ENCODE measurements at regions not wholly inside any gene's neighbourhood (a gene's known extent, or its start where the extent isn't known, plus 50 kb on each side); places are given as distances from the start of the nearest gene placed in this dataset.
"Not testable (repeated sequence)": the region's sequence is repeated elsewhere in the genome, so short reads cannot be mapped to it uniquely, and the experiment has no call there.

DNA sequence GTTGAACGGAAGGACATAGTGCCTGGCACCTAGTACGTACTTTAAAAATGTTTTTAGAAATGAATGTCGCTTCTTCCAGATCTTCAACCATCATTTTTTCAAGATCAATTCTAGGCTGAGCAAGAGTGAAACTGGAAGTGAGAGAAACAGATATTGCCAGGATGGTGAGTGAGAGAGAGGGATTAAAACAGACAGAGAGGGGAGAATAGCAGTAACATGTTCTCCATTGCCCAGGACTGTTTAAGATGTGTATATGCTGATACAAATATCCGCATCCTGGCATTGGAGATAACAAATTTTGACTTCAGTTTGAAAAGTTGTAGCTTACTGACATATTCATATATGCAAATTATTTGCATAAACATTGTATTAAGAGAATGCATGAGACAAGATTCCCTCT is 1156.1 kb downstream of the TBL1XR1 start:
- no peak for DNase-seq

DNA sequence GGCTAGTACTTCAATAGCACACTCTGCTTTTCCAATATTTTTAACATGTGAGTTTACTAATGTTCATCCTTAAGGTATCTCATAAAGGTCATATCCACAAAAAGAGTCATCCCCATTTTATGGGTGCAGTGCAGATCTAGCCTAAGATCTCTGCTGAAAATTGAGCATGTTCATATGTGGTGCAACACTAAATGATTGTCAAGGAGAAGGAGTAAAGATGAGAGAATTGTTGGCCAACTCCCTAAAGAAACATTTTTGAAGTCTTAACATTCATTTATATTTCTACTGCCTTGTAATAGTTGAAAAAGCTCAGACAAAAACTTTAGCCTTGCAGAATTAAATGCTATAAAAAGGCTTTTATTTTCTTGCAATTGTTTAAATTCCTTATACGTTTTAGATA is 1159.6 kb downstream of the TBL1XR1 start:
- no peak for DNase-seq

- DNase-seq = no peak
Measured at GRCh38 chr3:176032043-176032442, 1165.2 kb downstream of the TBL1XR1 start.

DNA sequence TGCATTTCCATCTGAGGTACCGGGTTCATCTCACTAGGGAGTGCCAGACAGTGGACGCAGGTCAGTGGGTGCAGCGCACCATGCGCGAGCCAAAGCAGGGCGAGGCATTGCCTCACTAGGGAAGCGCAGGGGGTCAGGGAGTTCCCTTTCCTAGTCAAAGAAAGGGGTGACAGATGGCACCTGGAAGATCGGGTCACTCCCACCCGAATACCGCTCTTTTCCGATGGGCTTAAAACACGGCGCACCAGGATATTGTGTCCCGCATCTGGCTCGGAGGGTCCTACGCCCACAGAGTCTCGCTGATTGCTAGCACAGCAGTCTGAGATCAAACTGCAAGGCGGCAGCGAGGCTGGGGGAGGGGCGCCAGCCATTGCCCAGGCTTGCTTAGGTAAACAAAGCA is 1157.1 kb downstream of the NAALADL2 start:
- not testable (repeated sequence) for DNase-seq

- DNase-seq = not testable (repeated sequence)
Measured at GRCh38 chr3:176015228-176015627, 1156.1 kb downstream of the NAALADL2 start.

DNA sequence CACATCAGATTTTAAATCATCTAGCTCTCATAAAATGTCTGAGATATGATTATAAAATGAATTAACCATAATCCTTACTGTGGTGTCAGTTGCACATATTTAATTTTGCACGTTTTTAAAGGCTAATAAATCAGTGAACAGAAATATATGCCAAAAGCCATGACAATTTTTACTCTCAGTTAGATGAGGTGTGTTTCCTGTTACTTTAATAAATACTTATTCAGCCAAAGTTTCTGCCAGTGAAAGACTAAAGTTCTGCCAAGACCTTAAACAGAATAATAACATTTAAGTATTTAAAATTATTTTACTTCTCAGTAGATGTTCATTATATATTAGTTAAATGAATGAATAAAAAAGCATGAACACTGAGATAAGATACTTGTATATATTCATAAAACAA is 1150.1 kb downstream of the NAALADL2 start:
- DNase-seq = no peak

GRCh38 chr3:176005564-176005963 is 1146.4 kb downstream of the NAALADL2 start:
- DNase-seq = no peak

DNA sequence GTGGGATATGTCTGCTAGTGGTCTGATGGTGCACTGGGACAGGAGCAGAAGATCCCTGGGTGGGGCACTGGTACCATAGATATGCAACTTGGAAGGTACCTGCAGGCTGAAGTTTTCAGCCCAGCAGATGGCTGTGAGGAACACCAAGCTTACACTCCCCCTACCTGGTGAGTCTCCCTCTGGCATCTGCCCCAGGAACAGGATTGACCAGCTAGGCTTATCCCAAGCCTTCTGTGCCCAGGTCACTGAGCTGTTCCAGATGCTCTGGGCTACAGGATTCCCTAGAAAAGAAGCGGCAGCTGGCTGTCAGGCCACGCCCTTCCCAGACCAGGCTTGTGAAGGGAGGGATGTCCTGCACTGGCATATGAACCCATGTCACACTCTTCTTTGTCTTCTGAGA is 1130.0 kb downstream of the NAALADL2 start:
- DNase-seq = no peak

GRCh38 chr3:175988401-175988800 is 1129.3 kb downstream of the NAALADL2 start:
- DNase-seq = no peak

DNA sequence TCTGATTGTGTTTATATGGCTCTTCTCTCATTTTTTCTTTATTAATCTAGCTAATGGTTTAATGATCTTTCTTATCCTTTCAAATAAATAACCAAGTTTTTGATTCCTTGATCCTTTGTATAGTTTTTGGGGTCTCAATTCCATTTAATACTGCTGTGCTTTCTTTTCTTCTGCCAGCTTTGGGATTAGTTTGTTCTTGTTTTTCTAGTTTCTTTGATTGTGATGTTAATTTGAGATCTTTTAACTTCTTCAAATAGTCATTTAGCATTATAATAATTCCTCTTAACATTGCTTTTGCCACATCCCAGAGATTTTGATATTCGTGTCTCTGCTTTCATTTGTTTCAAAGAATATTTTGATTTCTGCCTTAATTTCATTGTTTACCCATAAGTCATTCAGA is 1126.6 kb downstream of the NAALADL2 start:
- no peak for DNase-seq

DNA sequence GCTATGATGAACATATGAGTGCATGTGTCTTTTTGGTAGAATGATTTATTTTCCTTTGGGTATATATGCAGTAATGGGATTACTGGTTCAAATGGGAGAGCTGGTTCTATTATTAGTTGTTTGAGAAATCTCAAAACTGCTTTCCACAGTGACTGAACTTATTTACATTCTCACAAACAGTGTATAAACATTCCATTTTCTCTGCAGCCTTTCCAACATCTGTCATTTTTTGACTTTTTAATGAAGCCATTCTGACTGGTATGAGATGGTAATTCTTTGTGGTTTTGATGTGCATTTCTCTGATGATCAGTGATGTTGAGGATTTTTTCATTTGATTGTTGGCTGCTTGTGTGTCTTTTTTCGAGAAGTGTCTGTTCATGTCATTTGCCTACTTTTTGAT is 1124.2 kb downstream of the NAALADL2 start:
- DNase-seq = no peak

- DNase-seq = peak; percentile 12
Measured at GRCh38 chr3:175980486-175981090, 1121.5 kb downstream of the NAALADL2 start.

DNA sequence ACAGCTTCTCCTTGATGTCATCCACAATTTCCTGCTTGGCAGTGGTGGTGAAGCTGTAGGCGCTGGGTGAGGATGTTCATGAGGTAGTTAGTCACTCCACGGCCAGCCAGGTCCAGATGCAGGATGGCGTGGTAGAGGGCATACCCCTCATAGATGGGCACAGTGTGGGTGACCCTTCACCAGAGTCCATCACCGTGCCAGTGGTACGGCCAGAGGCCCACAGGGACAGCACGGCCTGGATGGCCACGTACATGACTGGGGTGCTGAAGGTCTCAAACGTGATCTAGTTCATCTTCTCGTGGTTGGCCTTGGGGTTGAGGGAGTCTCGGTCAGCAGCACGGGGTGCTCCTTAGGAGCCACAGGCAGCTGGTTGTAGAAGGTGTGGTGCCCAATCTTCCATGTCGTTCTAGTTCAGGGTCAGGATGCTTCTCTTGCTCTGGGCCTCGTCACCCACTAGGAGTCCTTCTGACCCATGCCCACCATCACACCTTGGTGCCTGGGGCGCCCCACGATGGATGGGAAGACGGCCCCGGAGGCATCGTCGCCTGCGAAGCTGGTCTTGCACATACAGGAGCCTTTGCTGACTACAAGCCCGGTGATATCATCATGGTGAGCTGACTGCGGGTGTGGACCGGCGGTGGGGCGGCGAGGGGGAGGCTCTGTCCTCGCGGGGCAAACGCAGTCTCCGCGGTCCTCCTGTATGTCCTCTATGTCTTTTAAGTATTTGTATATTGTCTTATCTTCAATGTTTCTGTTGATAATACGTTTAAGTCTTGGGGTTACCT is 1119.0 kb downstream of the NAALADL2 start:
- DNase-seq = no peak

- DNase-seq = no peak
Measured at GRCh38 chr3:175969456-175969855, 1110.3 kb downstream of the NAALADL2 start.

- DNase-seq = no peak
Measured at GRCh38 chr3:175965036-175965435, 1105.9 kb downstream of the NAALADL2 start.

- no peak for DNase-seq
Measured at GRCh38 chr3:175957427-175957826, 1098.3 kb downstream of the NAALADL2 start.

GRCh38 chr3:175956964-175957363 is 1097.8 kb downstream of the NAALADL2 start:
- DNase-seq = no peak

DNA sequence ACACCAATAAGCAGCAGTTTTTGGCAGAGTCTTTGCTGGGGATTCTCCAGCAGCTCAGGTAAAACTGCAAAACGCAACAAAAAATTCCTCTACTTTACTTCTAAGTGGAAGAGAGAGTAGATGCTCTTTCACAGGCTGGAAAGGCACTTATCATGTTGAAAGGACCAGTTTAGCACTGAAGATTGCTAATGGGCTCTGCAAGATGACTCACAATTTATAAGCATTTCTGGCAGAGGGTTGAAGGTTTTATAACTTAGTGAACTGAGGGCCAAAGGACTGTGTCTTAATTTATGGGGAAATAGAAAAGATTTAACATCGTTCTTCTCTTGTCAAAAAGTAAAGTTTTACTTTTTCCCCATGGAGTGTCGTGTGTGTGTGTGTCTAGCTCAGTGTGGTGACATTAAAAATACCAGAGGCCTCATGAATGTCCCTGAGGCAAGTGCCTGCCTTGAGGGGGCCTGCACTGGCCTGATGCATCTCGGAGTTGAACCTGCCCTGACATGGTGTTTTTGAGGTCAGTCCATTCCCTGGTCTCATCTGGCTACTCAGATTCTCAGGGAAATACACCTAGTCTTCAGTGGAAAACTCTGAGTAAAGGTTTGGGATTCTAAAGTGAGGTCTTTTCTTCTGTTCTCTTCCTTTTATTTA is 1092.0 kb downstream of the NAALADL2 start:
- no peak for DNase-seq

GRCh38 chr3:175948041-175948440 is 1088.9 kb downstream of the NAALADL2 start:
- no peak for DNase-seq

DNA sequence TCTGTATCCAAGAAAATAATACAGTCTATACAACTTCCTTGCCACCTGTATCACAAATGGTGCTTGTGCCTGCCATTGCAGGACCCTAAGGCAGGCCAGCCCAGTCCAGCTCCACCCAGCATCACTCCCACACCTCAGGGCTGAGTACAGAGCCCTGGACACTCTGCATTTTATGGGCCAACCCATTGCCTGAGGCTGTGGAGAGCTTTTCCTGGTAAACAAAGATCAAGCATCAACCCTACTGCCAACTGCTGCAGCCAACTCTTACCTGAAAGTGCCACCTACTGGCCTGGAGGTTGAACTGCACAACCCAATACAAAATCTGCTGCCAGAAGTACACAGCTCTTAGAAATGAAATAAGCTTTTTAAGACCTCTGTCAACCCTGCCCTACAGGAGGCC is 1082.2 kb downstream of the NAALADL2 start:
- no peak for DNase-seq

GRCh38 chr3:175940881-175941280 is 1081.7 kb downstream of the NAALADL2 start:
- no peak for DNase-seq

DNA sequence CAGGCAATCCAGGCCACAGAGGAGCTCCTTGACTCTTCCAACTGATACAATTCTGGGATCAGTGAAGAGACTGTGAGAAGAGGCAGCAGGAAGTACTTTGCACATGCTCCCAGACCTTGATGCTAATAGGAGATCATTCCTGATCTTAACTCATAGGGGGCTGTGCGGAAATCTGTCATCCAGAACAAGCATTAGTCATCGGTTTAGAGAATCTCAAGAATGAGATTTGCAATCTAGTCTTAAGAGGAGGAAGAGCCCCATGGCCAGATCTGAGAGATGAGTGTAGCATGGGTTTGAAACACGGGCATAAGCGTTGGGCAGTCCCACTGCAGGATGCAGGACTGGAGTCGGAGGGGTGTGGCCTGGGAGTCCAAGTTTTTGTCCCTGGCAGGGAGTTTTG is 1081.1 kb downstream of the NAALADL2 start:
- no peak for DNase-seq

GRCh38 chr3:175937367-175937766 is 1078.2 kb downstream of the NAALADL2 start:
- not testable (repeated sequence) for DNase-seq

DNA sequence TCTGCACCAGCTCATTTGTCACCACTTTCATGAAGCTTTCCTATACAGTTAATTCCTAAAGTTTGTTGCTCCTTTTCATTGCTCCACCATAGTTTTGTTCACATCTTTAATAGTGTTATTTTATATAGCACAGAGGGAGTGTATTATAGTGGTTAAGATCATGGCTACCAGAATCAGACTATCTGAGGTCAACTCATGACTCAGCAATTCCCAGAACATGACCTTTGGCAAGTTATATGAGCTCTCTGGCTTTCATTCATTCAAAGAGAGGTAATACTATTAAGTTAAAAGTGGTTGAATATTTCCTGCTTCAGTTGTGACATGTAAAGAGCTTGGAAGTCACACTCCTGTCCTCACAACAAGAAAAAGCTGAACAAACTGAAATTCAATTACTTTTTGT is 1073.5 kb downstream of the NAALADL2 start:
- DNase-seq = no peak
